ELR (cell line): ENCODE measurements at regions not wholly inside any gene's neighbourhood (a gene's known extent, or its start where the extent isn't known, plus 50 kb on each side); places are given as distances from the start of the nearest gene placed in this dataset.
"Not testable (repeated sequence)": the region's sequence is repeated elsewhere in the genome, so short reads cannot be mapped to it uniquely, and the experiment has no call there.

Experiments
- DNase-seq: peaks from one replicate; pipeline ENCODE4 v3.0.0-alpha.2; 2015; ENCODE audit warnings: low read depth

GRCh38 chr21:25487046-25487594, 120.2 kb downstream of the MRPL39 start:
- DNase-seq = no peak

- DNase-seq = no peak
These were observed 121.4 kb downstream of the MRPL39 start for GRCh38 chr21:25485914-25486313.

GRCh38 chr21:25467896-25468295, 139.4 kb downstream of the MRPL39 start:
- no peak for DNase-seq

GRCh38 chr21:25467071-25467470, 140.2 kb downstream of the MRPL39 start:
- DNase-seq = not testable (repeated sequence)

GRCh38 chr21:25466470-25466869, 140.8 kb downstream of the MRPL39 start:
- DNase-seq = no peak

GRCh38 chr21:25465263-25465662, 142.0 kb downstream of the MRPL39 start:
- DNase-seq = no peak

- no peak for DNase-seq
These were observed 143.0 kb downstream of the MRPL39 start for GRCh38 chr21:25464275-25464674.

- no peak for DNase-seq
These were observed 144.7 kb downstream of the MRPL39 start for GRCh38 chr21:25462517-25462971.

GRCh38 chr21:25461725-25462124, 145.6 kb downstream of the MRPL39 start:
- no peak for DNase-seq

- DNase-seq = no peak
These were observed 147.3 kb downstream of the MRPL39 start for GRCh38 chr21:25459993-25460392.

GRCh38 chr21:25459365-25459764, 147.9 kb downstream of the MRPL39 start:
- DNase-seq = no peak

- DNase-seq = no peak
These were observed 148.8 kb downstream of the MRPL39 start for GRCh38 chr21:25458484-25458883.

GRCh38 chr21:25457946-25458345, 149.3 kb downstream of the MRPL39 start:
- no peak for DNase-seq

GRCh38 chr21:25457411-25457810, 149.9 kb downstream of the MRPL39 start:
- DNase-seq = peak; percentile 89

- peak; percentile 29 for DNase-seq
These were observed 150.6 kb downstream of the MRPL39 start for GRCh38 chr21:25456672-25457071.

GRCh38 chr21:25453524-25453923, 153.8 kb downstream of the MRPL39 start:
- peak; percentile 49 for DNase-seq

GRCh38 chr21:25449950-25450349, 157.3 kb downstream of the MRPL39 start:
- no peak for DNase-seq

- no peak for DNase-seq
These were observed 165.4 kb downstream of the MRPL39 start for GRCh38 chr21:25441835-25442234.

GRCh38 chr21:25437465-25437864, 169.8 kb downstream of the MRPL39 start:
- DNase-seq = not testable (repeated sequence)

- DNase-seq = peak; percentile 46
These were observed 178.7 kb downstream of the MRPL39 start for GRCh38 chr21:25428537-25428936.

GRCh38 chr21:25427828-25428227, 179.5 kb downstream of the MRPL39 start:
- DNase-seq = no peak

- DNase-seq = no peak
These were observed 180.7 kb downstream of the MRPL39 start for GRCh38 chr21:25426580-25426979.

- no peak for DNase-seq
These were observed 182.1 kb downstream of the MRPL39 start for GRCh38 chr21:25425156-25425555.

- DNase-seq = no peak
These were observed 182.6 kb downstream of the MRPL39 start for GRCh38 chr21:25424634-25425033.

- no peak for DNase-seq
These were observed 183.2 kb downstream of the MRPL39 start for GRCh38 chr21:25424048-25424447.
